Parathyroid adenoma (tissue), 2 donors: ENCODE measurements at regions not wholly inside any gene's neighbourhood (a gene's known extent, or its start where the extent isn't known, plus 50 kb on each side); places are given as distances from the start of the nearest gene placed in this dataset.

Experiments used
- H2AFZ ChIP-seq: fragments of 300-600 bp; sonication (generic); one replicate; pipeline ENCODE4 v1.7.0; 2017; ENCODE audit warnings: antibody characterized with exemption, mild to moderate bottlenecking
- H3K27ac ChIP-seq: fragments of 300-600 bp; sonication (generic); one replicate; pipeline ENCODE4 v1.7.0; 2017
- H3K27me3 ChIP-seq: fragments of 300-600 bp; sonication (generic); one replicate; pipeline ENCODE4 v1.7.0; 2017; ENCODE audit warnings: low read length; ENCODE audit not compliant: control insufficient read depth, insufficient read depth
- H3K36me3 ChIP-seq: fragments of 300-600 bp; sonication (generic); one replicate; pipeline ENCODE4 v1.7.0; 2017; ENCODE audit warnings: low read length; ENCODE audit not compliant: control insufficient read depth, insufficient read depth
- H3K4me1 ChIP-seq: fragments of 300-600 bp; sonication (generic); one replicate; pipeline ENCODE4 v1.7.0; 2017; ENCODE audit warnings: control low read depth
- H3K4me2 ChIP-seq: fragments of 300-600 bp; sonication (generic); one replicate; pipeline ENCODE4 v1.7.0; 2017; ENCODE audit warnings: low read length
- H3K4me3 ChIP-seq: fragments of 300-600 bp; sonication (generic); one replicate; pipeline ENCODE4 v1.7.0; 2017; ENCODE audit warnings: low read depth, low read length
- H3K79me2 ChIP-seq: fragments of 300-600 bp; sonication (generic); one replicate; pipeline ENCODE4 v1.7.0; 2017; ENCODE audit warnings: control low read depth
- H3K9ac ChIP-seq: fragments of 300-600 bp; sonication (generic); one replicate; pipeline ENCODE4 v1.7.0; 2017; ENCODE audit warnings: mild to moderate bottlenecking
- H3K9me3 ChIP-seq: fragments of 300-600 bp; sonication (generic); one replicate; pipeline ENCODE4 v1.7.0; 2017; ENCODE audit warnings: low read length; ENCODE audit not compliant: control insufficient read depth
- CTCF ChIP-seq: fragments of 300-600 bp; sonication (generic); IDR thresholded peaks from one replicate; pipeline ENCODE4 v1.7.0; 2017; ENCODE audit warnings: antibody characterized with exemption, mild to moderate bottlenecking
- donor health status: primary hyperparathyroidism.

- Histone ChIP-seq H3K9me3 (no peaks in the 10 kb centered on the region), H2AFZ (no peak overlapping the region), H3K4me2 (no peak overlapping the region), H3K36me3 (no peaks in the 10 kb centered on the region), H3K27me3 (no peaks in the 10 kb centered on the region), H3K4me1 (no peaks in the 10 kb centered on the region), H3K4me3 (no peak overlapping the region), H3K27ac (no peak overlapping the region), H3K79me2 (no peaks in the 10 kb centered on the region), H3K9ac (no peak overlapping the region)
- TF ChIP-seq CTCF, result no peak
Measured at GRCh38 chr10:130335336-130335735, 199.1 kb downstream of the GLRX3 start.

DNA sequence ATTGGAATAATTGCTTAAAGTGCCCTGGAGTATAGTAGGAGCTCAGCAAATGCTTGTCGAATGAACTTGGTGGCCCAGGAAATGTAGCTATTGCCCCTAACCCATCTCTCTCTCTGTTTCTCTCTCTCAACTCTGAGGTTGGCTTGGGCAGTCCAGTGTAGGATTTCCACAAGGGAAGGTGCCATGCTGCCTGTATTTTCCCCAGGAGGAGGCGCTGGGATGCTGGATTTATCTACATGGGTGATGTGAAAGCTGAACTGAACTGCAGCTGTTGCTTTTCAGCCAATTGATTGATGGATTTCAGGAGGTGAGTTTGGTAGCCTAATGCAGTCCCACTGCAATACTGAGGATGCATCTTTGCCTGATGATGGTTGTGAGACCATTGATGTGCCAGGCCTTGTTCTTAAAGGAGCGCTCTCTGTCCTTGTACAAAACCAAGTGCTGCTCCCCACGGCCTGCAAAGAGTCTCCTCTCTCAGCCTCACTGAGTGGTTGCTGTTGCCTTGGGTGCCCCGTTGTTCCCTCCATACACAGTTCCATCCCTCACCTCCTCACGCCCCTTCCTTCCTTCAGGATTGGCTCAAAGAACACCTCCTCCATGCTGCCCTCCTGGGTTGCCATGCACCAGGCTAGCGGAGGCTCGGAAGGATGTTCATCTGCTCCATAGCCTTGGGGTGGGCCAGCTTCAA lies 200.6 kb downstream of the GLRX3 start:
- TF ChIP-seq CTCF, result no peak
- Histone ChIP-seq H3K4me3 (no peak overlapping the region), H3K36me3 (no peaks in the 10 kb centered on the region), H3K9ac (no peak overlapping the region), H3K79me2 (no peaks in the 10 kb centered on the region), H3K27ac (no peak overlapping the region), H2AFZ (no peak overlapping the region), H3K4me1 (no peaks in the 10 kb centered on the region), H3K27me3 (no peaks in the 10 kb centered on the region), H3K9me3 (no peaks in the 10 kb centered on the region), H3K4me2 (no peak overlapping the region)

- Histone ChIP-seq H3K9me3 (no peaks in the 10 kb centered on the region), H3K79me2 (no peaks in the 10 kb centered on the region), H3K4me2 (no peak overlapping the region), H3K27me3 (no peaks in the 10 kb centered on the region), H3K27ac (no peak overlapping the region), H2AFZ (no peak overlapping the region), H3K9ac (no peak overlapping the region), H3K4me1 (no peaks in the 10 kb centered on the region), H3K36me3 (no peaks in the 10 kb centered on the region), H3K4me3 (no peak overlapping the region)
- TF ChIP-seq CTCF, result no peak
Measured at GRCh38 chr10:130337305-130337640, 201.1 kb downstream of the GLRX3 start.

DNA sequence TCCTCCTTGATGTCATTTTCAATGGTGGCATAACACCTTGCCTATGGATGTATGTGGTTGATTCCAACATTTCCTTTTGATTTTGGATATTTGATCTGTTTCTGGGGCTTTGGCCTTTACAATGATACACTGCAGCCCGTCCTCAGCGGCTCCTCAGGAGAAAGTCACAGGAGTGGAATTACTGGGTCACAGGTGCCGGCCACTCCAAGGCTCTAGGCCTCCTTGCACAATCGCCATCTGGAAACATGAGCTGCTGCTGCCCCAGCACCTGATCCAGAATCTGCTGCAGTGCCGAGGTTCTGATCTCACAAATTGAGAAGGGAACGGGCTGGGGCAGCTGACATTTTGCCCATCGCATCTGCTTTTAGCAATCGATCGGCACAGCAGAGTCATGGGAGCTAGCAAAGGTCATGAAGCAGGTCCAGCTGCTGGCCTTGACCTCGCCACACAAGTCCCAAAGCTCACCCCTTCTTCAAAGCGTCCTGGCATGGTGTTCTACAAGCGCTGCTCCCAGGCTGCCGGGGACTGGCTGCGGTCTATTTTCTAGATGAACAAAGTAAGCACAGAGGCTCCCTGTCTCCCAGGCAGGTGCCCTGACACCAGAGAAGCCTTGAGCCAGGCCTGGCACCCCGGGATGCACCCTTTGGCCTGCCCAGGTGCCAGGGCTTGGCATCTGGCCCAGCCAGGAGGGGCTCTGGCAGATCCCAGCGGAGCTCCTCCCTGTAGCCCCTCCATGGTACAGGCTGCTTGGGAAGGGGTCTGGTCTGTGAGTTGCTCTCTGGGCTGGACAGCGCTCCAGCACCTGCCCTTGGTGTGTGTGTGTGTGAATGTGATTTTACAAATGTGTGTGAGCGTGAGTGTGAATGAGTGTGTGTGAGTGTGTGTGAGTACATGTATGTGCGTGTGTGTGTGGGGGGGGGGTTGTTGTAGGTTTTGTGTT lies 201.8 kb downstream of the GLRX3 start:
- no peak for TF ChIP-seq CTCF
- no peaks in the 10 kb centered on the region for H3K27me3 ChIP-seq
- no peaks in the 10 kb centered on the region for H3K79me2 ChIP-seq
- no peaks in the 10 kb centered on the region for H3K9me3 ChIP-seq
- H3K9ac ChIP-seq, result no peak overlapping the region
- H3K27ac ChIP-seq, result no peak overlapping the region
- H3K4me1 ChIP-seq, result no peaks in the 10 kb centered on the region
- no peaks in the 10 kb centered on the region for H3K36me3 ChIP-seq
- H3K4me3 ChIP-seq, result no peak overlapping the region
- no peak overlapping the region for H2AFZ ChIP-seq
- H3K4me2 ChIP-seq, result no peak overlapping the region
